NB4 (cell line): ENCODE measurements at regions not wholly inside any gene's neighbourhood (a gene's known extent, or its start where the extent isn't known, plus 50 kb on each side); places are given as distances from the start of the nearest gene placed in this dataset.
"Not testable (repeated sequence)": the region's sequence is repeated elsewhere in the genome, so short reads cannot be mapped to it uniquely, and the experiment has no call there.

Experiments used
- DNase-seq: peaks from one replicate; pipeline ENCODE4 v3.0.0; 2010; ENCODE audit warnings: low read depth
- H3K4me3 ChIP-seq: one replicate; pipeline ENCODE4 v1.5.1; 2011; ENCODE audit warnings: mild to moderate bottlenecking, low read depth, low read length, moderate library complexity
- CTCF ChIP-seq: IDR thresholded peaks from one replicate; pipeline ENCODE4 v1.5.1; 2012; ENCODE audit warnings: low read depth, low read length
- MAX ChIP-seq: IDR thresholded peaks from 2 replicates; pipeline ENCODE4 v1.6.1; 2011; ENCODE audit warnings: low read depth, low read length
- MYC ChIP-seq: IDR thresholded peaks from 2 replicates; pipeline ENCODE4 v1.6.1; 2011; ENCODE audit warnings: low read depth, low read length
- POLR2A ChIP-seq: IDR thresholded peaks from 2 replicates; pipeline ENCODE4 v1.6.1; 2011; ENCODE audit warnings: mild to moderate bottlenecking; ENCODE audit not compliant: insufficient read length; ENCODE audit errors: extremely low read depth

GRCh38 chr17:64779376-64780095 is 117.4 kb upstream of the SMURF2 start:
- TF ChIP-seq POLR2A, result no peak
- TF ChIP-seq MAX, result no peak
- TF ChIP-seq CTCF, result no peak
- no peak for TF ChIP-seq MYC
- H3K4me3 ChIP-seq, result no peak overlapping the region
- DNase-seq, result no peak

- not testable (repeated sequence) for H3K4me3 ChIP-seq, DNase-seq
These were observed 116.9 kb upstream of the SMURF2 start for GRCh38 chr17:64779098-64779375.

DNA sequence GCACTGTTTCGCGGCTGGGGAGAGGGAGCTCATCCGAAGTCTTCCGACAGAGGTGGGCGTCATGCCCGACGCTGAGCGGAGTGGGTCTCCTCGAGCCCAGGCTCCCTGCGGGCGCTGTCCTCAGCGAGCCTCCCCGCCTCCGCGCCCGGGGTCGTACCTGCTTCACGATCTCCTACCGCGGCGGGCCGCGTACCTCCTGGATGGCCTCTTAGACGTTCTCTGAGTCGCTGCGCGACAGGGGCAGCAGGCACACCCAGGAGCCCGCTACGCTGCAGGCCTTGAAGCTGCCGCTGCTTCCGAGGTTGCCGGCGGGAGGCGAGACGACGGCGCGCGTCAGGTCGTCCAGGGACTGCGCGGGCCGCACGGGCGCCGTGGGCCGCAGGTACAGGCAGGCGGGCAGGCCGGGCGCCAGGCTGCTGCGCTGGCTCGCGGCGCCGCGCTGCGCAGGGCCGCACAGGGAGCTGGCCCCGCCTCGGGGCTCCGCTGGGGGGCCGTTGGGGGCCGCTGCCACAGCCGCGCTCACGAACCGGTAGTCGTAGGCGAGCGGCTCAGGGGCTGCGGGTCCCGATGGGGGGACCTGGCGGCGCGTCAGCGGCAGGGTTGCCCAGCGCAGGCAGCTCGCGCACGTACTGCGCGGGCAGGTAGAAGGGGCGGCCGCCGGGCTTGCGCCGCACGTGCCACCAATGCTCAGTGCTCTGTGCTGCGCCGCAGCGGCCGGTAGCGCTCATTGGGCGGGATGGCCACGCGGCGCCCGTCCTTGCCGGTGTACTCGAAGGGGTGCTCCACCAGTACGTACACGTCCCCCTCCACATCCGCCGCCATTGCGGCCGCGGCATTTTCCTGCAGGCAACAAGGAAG is 116.4 kb upstream of the SMURF2 start:
- no peak for DNase-seq

DNA sequence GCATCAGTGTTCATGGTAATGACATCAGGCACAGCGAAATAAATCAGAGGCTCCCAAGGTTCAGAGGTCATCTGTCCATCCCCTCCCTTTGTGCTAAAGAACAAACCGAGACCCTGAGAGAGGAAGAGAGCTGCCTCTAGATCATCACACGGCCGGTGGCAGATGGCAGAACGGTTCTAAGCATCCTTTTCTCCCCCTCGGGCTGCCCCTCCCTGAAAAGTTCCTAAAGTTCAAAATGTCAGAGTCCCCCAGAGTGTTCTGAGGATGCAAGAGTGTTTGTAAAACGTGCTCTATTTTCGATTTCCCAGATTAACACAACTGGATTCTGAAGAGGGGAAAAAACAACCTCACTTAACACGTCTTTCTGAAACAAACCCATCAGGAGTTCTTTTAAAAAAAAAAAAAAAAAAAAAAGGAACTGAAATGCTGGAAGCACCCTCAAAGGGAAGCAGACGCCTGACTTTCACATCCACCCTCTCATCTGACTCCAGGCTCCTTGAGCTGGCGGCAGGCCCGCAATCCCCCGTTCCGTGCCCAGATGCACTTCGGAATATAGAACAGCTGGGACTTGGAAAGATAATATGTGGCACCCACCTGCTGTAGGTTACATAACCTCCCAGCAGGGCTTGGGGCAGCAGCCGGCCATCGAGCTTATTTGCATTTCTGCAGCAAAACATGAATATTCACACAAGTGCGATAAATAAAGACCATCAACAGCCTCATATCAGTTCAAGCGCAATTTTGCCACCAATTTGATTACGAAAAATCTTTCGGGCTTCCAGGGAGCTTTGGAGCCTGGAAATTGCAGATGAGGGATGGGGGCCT is 115.5 kb upstream of the SMURF2 start:
- peak; percentile 25 for DNase-seq
- TF ChIP-seq POLR2A (no peak), MYC (no peak), CTCF (no peak), MAX (no peak)
- H3K4me3 ChIP-seq, result no peak overlapping the region

More for the DNA sequence above, 116.4 kb upstream of the SMURF2 start:
- no peak overlapping the region for H3K4me3 ChIP-seq
- TF ChIP-seq MYC, result no peak
- TF ChIP-seq MAX, result no peak
- no peak for TF ChIP-seq CTCF
- no peak for TF ChIP-seq POLR2A

DNA sequence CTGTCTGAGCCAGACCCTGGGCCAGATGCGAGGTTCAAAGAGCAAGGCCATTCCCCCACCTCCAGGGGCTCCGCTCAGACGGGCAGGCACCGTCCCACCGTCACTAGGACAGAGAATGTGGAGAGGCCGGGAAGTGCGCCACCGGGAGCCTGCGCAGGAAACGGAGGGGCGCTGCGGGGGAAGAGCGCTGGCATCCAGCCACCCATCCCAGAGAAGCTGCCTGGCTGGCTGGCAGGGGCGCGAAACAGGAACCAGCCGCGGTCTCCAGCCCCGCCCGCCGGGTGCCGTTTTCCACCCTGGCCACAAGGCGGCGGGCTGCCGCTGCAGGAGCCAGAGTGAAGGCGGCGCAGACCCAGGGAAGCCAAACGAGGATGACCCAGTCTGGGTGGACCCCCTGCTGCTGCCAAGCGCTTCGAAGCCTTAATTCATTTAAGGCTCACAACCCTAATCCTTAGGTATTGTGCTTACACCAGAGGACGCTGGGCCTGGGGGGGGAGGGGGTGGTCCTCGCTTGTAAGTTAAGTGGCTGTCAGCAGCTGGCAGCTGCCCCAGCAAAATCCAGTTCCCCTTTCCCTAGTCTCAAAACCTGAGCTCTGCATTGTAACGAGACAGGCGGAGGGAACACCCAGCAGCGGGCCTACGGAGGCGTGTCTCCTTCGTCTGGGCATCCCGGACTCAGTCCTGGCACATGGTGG is 114.8 kb upstream of the SMURF2 start:
- peak; percentile 87 for DNase-seq
- peak; percentile 59 for TF ChIP-seq CTCF
- not testable (repeated sequence) for H3K4me3 ChIP-seq
